Pancreas (tissue), 10 donors: ENCODE measurements at regions not wholly inside any gene's neighbourhood (a gene's known extent, or its start where the extent isn't known, plus 50 kb on each side); places are given as distances from the start of the nearest gene placed in this dataset.

Experiments
- ATAC-seq, 4 donors: fragments of 200-7000 bp; cut with Tn5 transposase; one replicate each; pipeline versions ENCODE4 v1.8.0 to v1.9.1; 2020; ENCODE audit warnings: mild to moderate bottlenecking in 4 of 4, moderate library complexity in 4 of 4
- DNase-seq, 6 donors: peaks; one replicate each; pipeline ENCODE4 v3.0.0-alpha.2; 2020
- FAIRE-seq: peaks from 2 replicates; lab custom pipeline; 2012; peaks lifted over from hg19 to GRCh38; lab: Jason Lieb, UNC
- H3K27ac ChIP-seq, 4 donors: fragments of 200-600 bp; sonication (generic); 1 replicate in 3 of 4; 2 replicates in 1 of 4; pipeline versions ENCODE4 v1.5.0 to v1.8.0; 2020
- H3K27me3 ChIP-seq, 4 donors: fragments of 200-600 bp; one replicate each; pipeline ENCODE4 v1.8.0; 2021
- H3K36me3 ChIP-seq, 3 donors: fragments of 200-600 bp; sonication (generic) in 1 of 3; one replicate each; pipeline versions ENCODE4 v1.5.0 to v1.8.0; 2020 to 2021
- H3K4me1 ChIP-seq, 3 donors: fragments of 200-600 bp; one replicate each; pipeline ENCODE4 v1.8.0; 2021
- H3K4me3 ChIP-seq, 4 donors: fragments of 200-600 bp; sonication (generic) in 2 of 4; one replicate each; pipeline versions ENCODE4 v1.5.0 to v1.8.0; 2020 to 2021
- H3K9me3 ChIP-seq, 4 donors: fragments of 200-600 bp; one replicate each; pipeline ENCODE4 v1.8.0; 2021
- CTCF ChIP-seq, 4 donors: fragments of 200-600 bp; sonication (generic) in 3 of 4; IDR thresholded peaks; one replicate each; pipeline versions ENCODE4 v1.5.0 to v1.8.0; 2021; ENCODE audit warnings: antibody characterized with exemption in 4 of 4
- WGBS, 2 donors: extraction: QIAGEN DNeasy Blood & Tissue Kit; methylation state at CpG; one replicate each; pipeline ENCODE4 v1.1.7; 2013; 5-methylcytosine and 5-hydroxymethylcytosine counted together
- intact Hi-C, 3 donors: fragments of 100-400 bp; cut with DNase I; formaldehyde crosslinking; loops; one replicate each; pipeline versions ENCODE4 v1.11.1 to v1.14.2; 2022
- donor health status: healthy with polysubstance abuse.
- donor health status: DM: no; HTN: no; CAD: no; lungs with moderate emphysema.
- donor health status: DM: no; HTN: no; CAD: no.
- donor health status: control.
- donor health status: control.
- donor health status: Bipolar disorder and iron deficiency.
- donor health status: DM: yes; HTN: yes; CAD: no.
- donor health status: DM: no; HTN: no; CAD: no.
- donor health status: DM: no; HTN: no; CAD: no.
- donor health status: DM: yes; HTN: yes; CAD: no.

- ATAC-seq (no peak), DNase-seq (no peak), FAIRE-seq (no peak)
- intact Hi-C loops = no loop called here
- Histone ChIP-seq H3K27ac (no peak overlapping the region), H3K27me3 (peaks cover 0 to 26% (median 2%) of the 10 kb centered on the region in 4 donors), H3K9me3 (no peaks in the 10 kb centered on the region), H3K4me1 (no peaks in the 10 kb centered on the region), H3K4me3 (no peak overlapping the region), H3K36me3 (no peaks in the 10 kb centered on the region)
- WGBS, 2 donors = 70% methylated on average over 9 of the region's 9 CpGs
- no peak for TF ChIP-seq CTCF (IDR thresholded peaks at IDR 0.05)
These were observed 196.1 kb downstream of the TRIM27 start for GRCh38 chr6:28727559-28728211.

- Histone ChIP-seq H3K4me3 (peak overlapping the region in 2 of 4 donors; percentile 30 to 54), H3K4me1 (no peaks in the 10 kb centered on the region), H3K27me3 (peaks cover 0 to 28% (median 2%) of the 10 kb centered on the region in 4 donors), H3K36me3 (no peaks in the 10 kb centered on the region), H3K27ac (no peak overlapping the region), H3K9me3 (no peaks in the 10 kb centered on the region)
- ATAC-seq = peak in 2 of 4 donors; percentile 8 to 10
- intact Hi-C loops = no loop called here
- no peak for TF ChIP-seq CTCF (IDR thresholded peaks at IDR 0.05)
- no peak for DNase-seq
- FAIRE-seq = no peak
- WGBS, 2 donors = 9 to 12% methylated on average over 24 of the region's 24 CpGs
These were observed 194.0 kb downstream of the TRIM27 start for GRCh38 chr6:28729501-28730402.

- 33 to 56% methylated on average over 5 of the region's 5 CpGs for WGBS, 2 donors
- Histone ChIP-seq H3K4me3 (no peak overlapping the region), H3K4me1 (no peaks in the 10 kb centered on the region), H3K27ac (no peak overlapping the region), H3K36me3 (no peaks in the 10 kb centered on the region), H3K27me3 (peaks cover 0 to 43% (median 8%) of the 10 kb centered on the region in 4 donors), H3K9me3 (no peaks in the 10 kb centered on the region)
- no peak for DNase-seq
- intact Hi-C loops = no loop called here
- no peak for TF ChIP-seq CTCF (IDR thresholded peaks at IDR 0.05)
- FAIRE-seq = no peak
- no peak for ATAC-seq
These were observed 191.7 kb downstream of the TRIM27 start for GRCh38 chr6:28732052-28732451.

GRCh38 chr6:28734443-28734959 lies 189.3 kb downstream of the TRIM27 start:
- Histone ChIP-seq H3K4me3 (no peak overlapping the region), H3K36me3 (no peaks in the 10 kb centered on the region), H3K4me1 (no peaks in the 10 kb centered on the region), H3K27me3 (peaks cover 0 to 59% (median 15%) of the 10 kb centered on the region in 4 donors), H3K27ac (no peak overlapping the region), H3K9me3 (no peaks in the 10 kb centered on the region)
- DNase-seq (no peak), ATAC-seq (no peak), FAIRE-seq (no peak)
- no peak for TF ChIP-seq CTCF (IDR thresholded peaks at IDR 0.05)
- intact Hi-C loops = no loop called here
- 22 to 24% methylated on average over 15 of the region's 15 CpGs for WGBS, 2 donors
